ENCODE measurements at regions not wholly inside any gene's neighbourhood (a gene's known extent, or its start where the extent isn't known, plus 50 kb on each side); places are given as distances from the start of the nearest gene placed in this dataset.

DNA sequence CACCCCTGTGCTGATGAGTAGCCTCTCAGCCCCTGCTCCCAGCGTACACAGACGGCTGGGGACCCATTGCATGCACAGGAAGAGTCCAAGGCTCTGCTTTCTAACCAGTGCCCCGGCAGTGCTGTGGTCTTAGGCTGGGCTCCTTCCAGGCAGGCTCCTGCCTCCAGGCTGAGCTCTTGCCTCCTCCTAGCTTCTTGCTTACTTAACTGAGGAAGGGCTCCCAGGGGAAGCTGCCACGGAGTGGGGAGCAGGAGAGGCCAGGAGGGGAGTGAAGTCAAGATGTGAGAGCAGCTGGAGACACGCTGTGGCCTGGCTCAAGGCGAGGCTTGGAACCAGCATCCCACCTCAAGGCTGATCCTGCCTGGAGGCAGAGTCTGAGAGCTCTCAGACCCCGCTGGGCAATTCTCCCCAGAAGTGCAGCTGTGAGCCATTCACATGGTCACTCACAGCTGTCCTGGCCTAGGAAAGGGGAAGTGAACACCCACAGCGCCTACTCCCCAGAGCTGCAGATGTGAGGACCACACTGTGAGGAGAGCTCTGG, 141.0 kb downstream of the TBXT start:
- Histone ChIP-seq H3K4me3 (ENCODE audit: low read depth, low read length) (no peak overlapping the region), H3K36me3 (ENCODE audit: control insufficient read depth, insufficient read depth, low read length) (no peaks in the 10 kb centered on the region), H3K27me3 (ENCODE audit: control insufficient read depth, insufficient read depth, low read length) (no peaks in the 10 kb centered on the region)
- FAIRE-seq (no peak), DNase-seq (ENCODE audit: low read depth) (no peak)
- TF ChIP-seq, protein P1, sequence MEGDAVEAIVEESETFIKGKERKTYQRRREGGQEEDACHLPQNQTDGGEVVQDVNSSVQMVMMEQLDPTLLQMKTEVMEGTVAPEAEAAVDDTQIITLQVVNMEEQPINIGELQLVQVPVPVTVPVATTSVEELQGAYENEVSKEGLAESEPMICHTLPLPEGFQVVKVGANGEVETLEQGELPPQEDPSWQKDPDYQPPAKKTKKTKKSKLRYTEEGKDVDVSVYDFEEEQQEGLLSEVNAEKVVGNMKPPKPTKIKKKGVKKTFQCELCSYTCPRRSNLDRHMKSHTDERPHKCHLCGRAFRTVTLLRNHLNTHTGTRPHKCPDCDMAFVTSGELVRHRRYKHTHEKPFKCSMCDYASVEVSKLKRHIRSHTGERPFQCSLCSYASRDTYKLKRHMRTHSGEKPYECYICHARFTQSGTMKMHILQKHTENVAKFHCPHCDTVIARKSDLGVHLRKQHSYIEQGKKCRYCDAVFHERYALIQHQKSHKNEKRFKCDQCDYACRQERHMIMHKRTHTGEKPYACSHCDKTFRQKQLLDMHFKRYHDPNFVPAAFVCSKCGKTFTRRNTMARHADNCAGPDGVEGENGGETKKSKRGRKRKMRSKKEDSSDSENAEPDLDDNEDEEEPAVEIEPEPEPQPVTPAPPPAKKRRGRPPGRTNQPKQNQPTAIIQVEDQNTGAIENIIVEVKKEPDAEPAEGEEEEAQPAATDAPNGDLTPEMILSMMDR (IDR thresholded peaks at IDR 0.05; ENCODE audit: insufficient read depth, low read length, severe bottlenecking) = no peak

- TF ChIP-seq, protein P1 (IDR thresholded peaks at IDR 0.05; ENCODE audit: insufficient read depth, low read length, severe bottlenecking) = no peak
- Histone ChIP-seq H3K4me3 (ENCODE audit: low read depth, low read length) (no peak overlapping the region), H3K36me3 (ENCODE audit: control insufficient read depth, insufficient read depth, low read length) (no peaks in the 10 kb centered on the region), H3K27me3 (ENCODE audit: control insufficient read depth, insufficient read depth, low read length) (no peaks in the 10 kb centered on the region)
- DNase-seq (ENCODE audit: low read depth) (no peak), FAIRE-seq (no peak)
Measured at GRCh38 chr6:166025149-166025898, 142.3 kb downstream of the TBXT start.

GRCh38 chr6:166024252-166024651, 143.4 kb downstream of the TBXT start:
- no peak for FAIRE-seq

DNA sequence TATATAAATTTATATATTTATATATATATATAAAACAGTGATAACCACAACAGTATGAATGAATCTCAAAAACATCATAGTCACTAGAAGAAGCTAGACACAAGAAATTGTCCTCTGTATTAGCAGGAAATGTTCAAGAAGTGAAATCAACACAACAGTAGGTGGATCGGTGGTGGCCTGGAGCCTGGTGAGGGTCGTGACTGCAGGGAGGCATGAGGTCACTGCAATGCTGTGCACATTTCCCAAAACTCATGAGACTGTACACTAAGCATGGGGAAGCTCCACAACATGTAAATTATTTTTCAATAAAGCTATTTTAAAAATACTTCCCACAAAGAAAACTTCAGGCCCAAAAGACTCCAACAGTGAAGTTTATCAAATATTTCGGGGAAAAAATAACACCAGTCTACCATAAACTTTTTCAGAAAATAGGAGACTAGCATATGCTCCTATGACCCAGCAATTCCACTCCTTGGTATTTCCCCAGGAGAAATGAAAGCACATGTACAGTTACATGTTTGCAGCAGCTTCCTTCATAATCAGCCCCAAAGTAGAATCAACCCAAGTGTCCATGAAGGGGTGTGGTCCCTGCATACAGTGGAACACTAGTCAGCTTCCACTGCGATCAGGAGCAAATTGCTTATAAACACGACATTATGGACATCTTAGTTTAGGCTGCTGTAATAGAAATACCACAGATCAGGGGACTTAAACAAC, 144.2 kb downstream of the TBXT start:
- TF ChIP-seq, protein P1 (IDR thresholded peaks at IDR 0.05; ENCODE audit: insufficient read depth, low read length, severe bottlenecking) = no peak
- no peak for DNase-seq (ENCODE audit: low read depth)

More at GRCh38 chr6:166024252-166024651, 143.4 kb downstream of the TBXT start:
- Histone ChIP-seq H3K27me3 (ENCODE audit: control insufficient read depth, insufficient read depth, low read length) (no peaks in the 10 kb centered on the region), H3K4me3 (ENCODE audit: low read depth, low read length) (no peak overlapping the region), H3K36me3 (ENCODE audit: control insufficient read depth, insufficient read depth, low read length) (no peaks in the 10 kb centered on the region)
- TF ChIP-seq, protein P1 (IDR thresholded peaks at IDR 0.05; ENCODE audit: insufficient read depth, low read length, severe bottlenecking) = no peak
- no peak for DNase-seq (ENCODE audit: low read depth)

DNA sequence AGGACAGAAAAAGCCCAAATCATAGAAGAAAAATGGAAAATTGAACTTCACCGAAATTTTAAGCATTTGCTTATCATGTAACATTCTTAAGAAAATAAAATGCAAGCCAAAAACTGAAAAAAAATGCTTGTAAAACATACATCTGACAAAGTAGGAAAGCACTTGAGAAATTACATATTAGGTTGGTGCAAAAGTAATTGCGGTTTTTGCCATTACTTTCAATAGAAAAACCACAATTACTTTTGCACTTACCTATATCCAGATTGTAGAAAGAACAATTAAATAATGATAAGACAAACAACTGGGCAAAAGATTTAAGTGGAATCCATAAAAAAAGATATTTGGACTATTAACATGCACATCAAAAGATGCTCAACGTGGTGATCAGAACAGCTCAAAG, 146.2 kb downstream of the TBXT start:
- H3K27me3 ChIP-seq (ENCODE audit: control insufficient read depth, insufficient read depth, low read length) = no peaks in the 10 kb centered on the region
- DNase-seq (ENCODE audit: low read depth) = no peak
- TF ChIP-seq, protein P1 (IDR thresholded peaks at IDR 0.05; ENCODE audit: insufficient read depth, low read length, severe bottlenecking) = no peak
- no peak overlapping the region for H3K4me3 ChIP-seq (ENCODE audit: low read depth, low read length)
- FAIRE-seq = no peak
- H3K36me3 ChIP-seq (ENCODE audit: control insufficient read depth, insufficient read depth, low read length) = no peaks in the 10 kb centered on the region

More for the DNA sequence above, 144.2 kb downstream of the TBXT start:
- no peaks in the 10 kb centered on the region for H3K27me3 ChIP-seq (ENCODE audit: control insufficient read depth, insufficient read depth, low read length)
- FAIRE-seq = no peak
- H3K4me3 ChIP-seq (ENCODE audit: low read depth, low read length) = no peak overlapping the region
- H3K36me3 ChIP-seq (ENCODE audit: control insufficient read depth, insufficient read depth, low read length) = no peaks in the 10 kb centered on the region
